ENCODE measurements at regions not wholly inside any gene's neighbourhood (a gene's known extent, or its start where the extent isn't known, plus 50 kb on each side); places are given as distances from the start of the nearest gene placed in this dataset.

- TF ChIP-seq ZNF274 (IDR thresholded peaks at IDR 0.05; ENCODE audit: low read depth, low read length) (no peak), YY1 (IDR thresholded peaks at IDR 0.05; ENCODE audit: insufficient read depth, insufficient read length) (no peak), SUZ12 (IDR thresholded peaks at IDR 0.05; ENCODE audit: extremely low read depth, insufficient read depth, insufficient read length) (no peak)
- no peaks in the 10 kb centered on the region for H3K36me3 ChIP-seq (ENCODE audit: insufficient read depth, insufficient read length, low read length)
- DNase-seq (ENCODE audit: low read depth, low spot score) = no peak
- no peaks in the 10 kb centered on the region for H3K27me3 ChIP-seq (ENCODE audit: insufficient read depth, insufficient read length)
- peaks cover 11% of the 10 kb centered on the region for H3K4me1 ChIP-seq (ENCODE audit: insufficient read depth, insufficient read length)
- no peak overlapping the region for H3K9ac ChIP-seq (ENCODE audit: insufficient read length, low read depth)
- H3K4me3 ChIP-seq (ENCODE audit: insufficient read length, low read depth) = no peak overlapping the region
- no peaks in the 10 kb centered on the region for H3K9me3 ChIP-seq (ENCODE audit: insufficient read depth, low read length)
These were observed 165.6 kb downstream of the FAM43A start for GRCh38 chr3:194851254-194851653.

GRCh38 chr3:194851941-194852340 is 166.3 kb downstream of the FAM43A start:
- Histone ChIP-seq H3K4me1 (ENCODE audit: insufficient read depth, insufficient read length) (peaks cover 11% of the 10 kb centered on the region), H3K9me3 (ENCODE audit: insufficient read depth, low read length) (no peaks in the 10 kb centered on the region), H3K36me3 (ENCODE audit: insufficient read depth, insufficient read length, low read length) (no peaks in the 10 kb centered on the region), H3K27me3 (ENCODE audit: insufficient read depth, insufficient read length) (no peaks in the 10 kb centered on the region), H3K9ac (ENCODE audit: insufficient read length, low read depth) (no peak overlapping the region), H3K4me3 (ENCODE audit: insufficient read length, low read depth) (no peak overlapping the region)
- no peak for TF ChIP-seq YY1 (IDR thresholded peaks at IDR 0.05; ENCODE audit: insufficient read depth, insufficient read length)
- TF ChIP-seq SUZ12 (IDR thresholded peaks at IDR 0.05; ENCODE audit: extremely low read depth, insufficient read depth, insufficient read length) = no peak
- TF ChIP-seq ZNF274 (IDR thresholded peaks at IDR 0.05; ENCODE audit: low read depth, low read length) = no peak
- DNase-seq (ENCODE audit: low read depth, low spot score) = no peak

DNA sequence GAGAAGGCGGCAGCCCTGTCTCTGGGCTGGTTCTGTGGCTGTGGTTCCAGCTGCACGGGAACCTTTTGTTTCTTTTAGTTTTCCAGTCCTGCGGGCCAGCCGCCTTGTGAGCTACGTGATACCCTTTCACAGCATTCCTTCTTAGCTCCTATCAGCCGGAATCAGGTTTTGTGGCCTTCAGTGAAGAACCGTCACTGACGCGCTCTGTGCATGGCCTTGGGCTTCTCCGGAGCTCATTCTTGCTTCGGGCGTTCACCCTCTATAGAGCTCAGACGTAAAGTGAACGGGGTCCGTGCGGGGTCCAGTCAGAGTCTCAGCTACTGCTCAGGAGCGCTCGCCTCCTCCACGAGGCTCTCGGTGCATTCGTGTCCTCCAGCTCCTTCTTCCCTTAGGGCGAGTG is 166.7 kb downstream of the FAM43A start:
- Histone ChIP-seq H3K27me3 (ENCODE audit: insufficient read depth, insufficient read length) (no peaks in the 10 kb centered on the region), H3K9ac (ENCODE audit: insufficient read length, low read depth) (no peak overlapping the region), H3K36me3 (ENCODE audit: insufficient read depth, insufficient read length, low read length) (no peaks in the 10 kb centered on the region), H3K4me3 (ENCODE audit: insufficient read length, low read depth) (no peak overlapping the region), H3K9me3 (ENCODE audit: insufficient read depth, low read length) (no peaks in the 10 kb centered on the region), H3K4me1 (ENCODE audit: insufficient read depth, insufficient read length) (peaks cover 11% of the 10 kb centered on the region)
- TF ChIP-seq ZNF274 (IDR thresholded peaks at IDR 0.05; ENCODE audit: low read depth, low read length) = no peak
- TF ChIP-seq SUZ12 (IDR thresholded peaks at IDR 0.05; ENCODE audit: extremely low read depth, insufficient read depth, insufficient read length) = no peak
- TF ChIP-seq YY1 (IDR thresholded peaks at IDR 0.05; ENCODE audit: insufficient read depth, insufficient read length) = no peak
- no peak for DNase-seq (ENCODE audit: low read depth, low spot score)

GRCh38 chr3:194852831-194853508 is 167.3 kb downstream of the FAM43A start:
- H3K9me3 ChIP-seq (ENCODE audit: insufficient read depth, low read length) = no peaks in the 10 kb centered on the region
- peaks cover 11% of the 10 kb centered on the region for H3K4me1 ChIP-seq (ENCODE audit: insufficient read depth, insufficient read length)
- TF ChIP-seq YY1 (IDR thresholded peaks at IDR 0.05; ENCODE audit: insufficient read depth, insufficient read length) = no peak
- TF ChIP-seq SUZ12 (IDR thresholded peaks at IDR 0.05; ENCODE audit: extremely low read depth, insufficient read depth, insufficient read length) = no peak
- no peak for TF ChIP-seq ZNF274 (IDR thresholded peaks at IDR 0.05; ENCODE audit: low read depth, low read length)
- no peaks in the 10 kb centered on the region for H3K36me3 ChIP-seq (ENCODE audit: insufficient read depth, insufficient read length, low read length)
- H3K9ac ChIP-seq (ENCODE audit: insufficient read length, low read depth) = no peak overlapping the region
- no peak overlapping the region for H3K4me3 ChIP-seq (ENCODE audit: insufficient read length, low read depth)
- H3K27me3 ChIP-seq (ENCODE audit: insufficient read depth, insufficient read length) = no peaks in the 10 kb centered on the region
- no peak for DNase-seq (ENCODE audit: low read depth, low spot score)

- Histone ChIP-seq H3K36me3 (ENCODE audit: insufficient read depth, insufficient read length, low read length) (no peaks in the 10 kb centered on the region), H3K9me3 (ENCODE audit: insufficient read depth, low read length) (peaks cover 2% of the 10 kb centered on the region; the same call in 1 of the 2 replicates), H3K4me3 (ENCODE audit: insufficient read length, low read depth) (no peak overlapping the region), H3K27me3 (ENCODE audit: insufficient read depth, insufficient read length) (no peaks in the 10 kb centered on the region), H3K4me1 (ENCODE audit: insufficient read depth, insufficient read length) (peaks cover 11% of the 10 kb centered on the region), H3K9ac (ENCODE audit: insufficient read length, low read depth) (no peak overlapping the region)
- TF ChIP-seq SUZ12 (IDR thresholded peaks at IDR 0.05; ENCODE audit: extremely low read depth, insufficient read depth, insufficient read length) (no peak), ZNF274 (IDR thresholded peaks at IDR 0.05; ENCODE audit: low read depth, low read length) (no peak), YY1 (IDR thresholded peaks at IDR 0.05; ENCODE audit: insufficient read depth, insufficient read length) (no peak)
- no peak for DNase-seq (ENCODE audit: low read depth, low spot score)
These were observed 168.5 kb downstream of the FAM43A start for GRCh38 chr3:194854206-194854605.

DNA sequence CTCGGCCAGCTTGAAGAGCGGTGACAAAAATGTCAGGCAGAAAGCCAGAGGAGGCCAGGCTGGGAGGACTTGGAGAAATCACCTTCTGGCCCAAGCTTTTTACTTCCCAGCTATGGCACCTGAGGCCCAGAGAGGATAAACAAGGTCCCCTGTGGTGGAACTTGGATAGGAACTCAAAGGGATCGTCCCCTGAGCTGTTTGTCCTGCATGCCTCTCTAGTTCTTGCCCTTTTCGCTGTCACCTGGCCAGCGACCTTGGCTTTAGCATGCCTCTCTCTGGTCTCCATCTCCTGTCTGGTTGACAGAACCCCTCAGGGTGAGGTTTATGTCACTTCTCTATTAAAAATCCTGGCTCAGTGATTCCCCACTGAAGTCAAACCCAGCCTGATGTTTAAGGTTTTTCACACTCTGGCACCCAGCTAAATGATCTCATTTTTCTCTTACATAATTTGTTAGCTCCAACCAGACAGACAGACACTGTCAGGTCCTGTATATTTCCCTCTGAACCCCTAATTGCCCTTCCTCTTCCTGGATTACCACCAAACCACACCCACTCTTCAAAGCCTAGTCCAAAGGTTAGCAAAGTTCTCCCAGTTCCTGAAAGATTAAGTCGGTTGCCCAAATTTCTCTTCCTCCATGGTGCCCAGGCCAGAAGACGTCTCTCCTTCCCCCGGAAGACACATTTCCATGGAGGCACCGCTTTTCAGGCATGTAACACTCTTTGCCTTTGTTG is 169.1 kb downstream of the FAM43A start:
- no peak overlapping the region for H3K4me3 ChIP-seq (ENCODE audit: insufficient read length, low read depth)
- no peak overlapping the region for H3K9ac ChIP-seq (ENCODE audit: insufficient read length, low read depth)
- no peaks in the 10 kb centered on the region for H3K36me3 ChIP-seq (ENCODE audit: insufficient read depth, insufficient read length, low read length)
- H3K27me3 ChIP-seq (ENCODE audit: insufficient read depth, insufficient read length) = no peaks in the 10 kb centered on the region
- H3K4me1 ChIP-seq (ENCODE audit: insufficient read depth, insufficient read length) = peaks cover 11% of the 10 kb centered on the region
- DNase-seq (ENCODE audit: low read depth, low spot score) = no peak
- TF ChIP-seq ZNF274 (IDR thresholded peaks at IDR 0.05; ENCODE audit: low read depth, low read length) (no peak), YY1 (IDR thresholded peaks at IDR 0.05; ENCODE audit: insufficient read depth, insufficient read length) (no peak), SUZ12 (IDR thresholded peaks at IDR 0.05; ENCODE audit: extremely low read depth, insufficient read depth, insufficient read length) (no peak)
- H3K9me3 ChIP-seq (ENCODE audit: insufficient read depth, low read length) = peaks cover 4% of the 10 kb centered on the region; the same call in 1 of the 2 replicates

DNA sequence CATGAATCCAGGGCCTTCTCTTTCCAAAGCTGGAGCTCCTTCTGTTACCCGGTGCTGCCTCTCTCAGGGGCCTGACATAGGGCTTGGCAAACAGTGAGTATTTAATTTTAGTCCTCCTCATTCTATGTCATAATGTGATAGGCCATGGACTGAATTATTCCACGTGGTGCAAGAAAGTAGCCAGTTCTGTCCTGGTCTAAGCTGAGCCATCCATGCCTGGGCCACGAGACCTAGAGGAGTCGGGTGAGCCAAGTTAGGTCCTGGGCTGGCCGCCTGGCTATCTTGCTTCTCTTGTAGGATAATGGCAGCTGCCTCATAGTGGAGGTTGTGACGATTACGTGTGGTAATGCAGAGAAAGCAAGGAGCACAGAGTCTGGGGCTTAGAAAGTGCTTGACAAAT is 170.6 kb downstream of the FAM43A start:
- DNase-seq (ENCODE audit: low read depth, low spot score) = no peak
- no peaks in the 10 kb centered on the region for H3K36me3 ChIP-seq (ENCODE audit: insufficient read depth, insufficient read length, low read length)
- peaks cover 11% of the 10 kb centered on the region for H3K4me1 ChIP-seq (ENCODE audit: insufficient read depth, insufficient read length)
- H3K4me3 ChIP-seq (ENCODE audit: insufficient read length, low read depth) = no peak overlapping the region
- no peak overlapping the region for H3K9ac ChIP-seq (ENCODE audit: insufficient read length, low read depth)
- no peaks in the 10 kb centered on the region for H3K27me3 ChIP-seq (ENCODE audit: insufficient read depth, insufficient read length)
- peaks cover 4% of the 10 kb centered on the region; the same call in 1 of the 2 replicates for H3K9me3 ChIP-seq (ENCODE audit: insufficient read depth, low read length)
- TF ChIP-seq SUZ12 (IDR thresholded peaks at IDR 0.05; ENCODE audit: extremely low read depth, insufficient read depth, insufficient read length) (no peak), YY1 (IDR thresholded peaks at IDR 0.05; ENCODE audit: insufficient read depth, insufficient read length) (no peak), ZNF274 (IDR thresholded peaks at IDR 0.05; ENCODE audit: low read depth, low read length) (no peak)

Data from NT2/D1 (cell line).